Muscle layer of colon (tissue), 2 donors: ENCODE measurements at regions not wholly inside any gene's neighbourhood (a gene's known extent, or its start where the extent isn't known, plus 50 kb on each side); places are given as distances from the start of the nearest gene placed in this dataset.

Experiments
- H3K27ac ChIP-seq: one replicate; pipeline ENCODE4 v1.7.0; 2013; ENCODE audit warnings: low read depth, mild to moderate bottlenecking, low read length, moderate library complexity
- H3K27me3 ChIP-seq, 2 donors: one replicate each; pipeline ENCODE4 v1.7.0; 2013; ENCODE audit warnings: low read length in 2 of 2, mild to moderate bottlenecking in 2 of 2; ENCODE audit not compliant: insufficient read depth in 2 of 2, control insufficient read depth in 1 of 2
- H3K36me3 ChIP-seq: one replicate; pipeline ENCODE4 v1.7.0; 2013; ENCODE audit warnings: mild to moderate bottlenecking, low read length; ENCODE audit not compliant: insufficient read depth
- H3K4me1 ChIP-seq: one replicate; pipeline ENCODE4 v1.7.0; 2013; ENCODE audit warnings: mild to moderate bottlenecking, low read length; ENCODE audit not compliant: insufficient read depth
- H3K4me3 ChIP-seq, 2 donors: one replicate each; pipeline ENCODE4 v1.7.0; 2013; ENCODE audit warnings: low read length in 2 of 2, low read depth in 1 of 2, mild to moderate bottlenecking in 1 of 2, moderate library complexity in 1 of 2
- H3K9ac ChIP-seq: one replicate; pipeline ENCODE4 v1.7.0; 2013; ENCODE audit warnings: low read length
- H3K9me3 ChIP-seq: one replicate; pipeline ENCODE4 v1.7.0; 2013; ENCODE audit warnings: mild to moderate bottlenecking, low read length
- donor health status: abdominal sarcoma.
- donor health status: Adenocarcinoma of cecum.

GRCh38 chr11:116517584-116517983, 255.2 kb downstream of the BUD13 start:
- Histone ChIP-seq H3K27ac (no peak overlapping the region), H3K4me1 (no peaks in the 10 kb centered on the region), H3K4me3 (no peak overlapping the region), H3K9me3 (no peaks in the 10 kb centered on the region), H3K27me3 (peaks cover 0 to 11% of the 10 kb centered on the region in 2 donors), H3K9ac (no peak overlapping the region), H3K36me3 (no peaks in the 10 kb centered on the region)

- H3K27ac ChIP-seq = no peak overlapping the region
- H3K9me3 ChIP-seq = no peaks in the 10 kb centered on the region
- no peak overlapping the region for H3K4me3 ChIP-seq
- H3K36me3 ChIP-seq = no peaks in the 10 kb centered on the region
- peaks cover 0 to 15% of the 10 kb centered on the region in 2 donors for H3K27me3 ChIP-seq
- no peaks in the 10 kb centered on the region for H3K4me1 ChIP-seq
- no peak overlapping the region for H3K9ac ChIP-seq
Measured at GRCh38 chr11:116517077-116517476, 255.7 kb downstream of the BUD13 start.

GRCh38 chr11:116515664-116516184, 257.1 kb downstream of the BUD13 start:
- Histone ChIP-seq H3K27ac (no peak overlapping the region), H3K4me1 (no peaks in the 10 kb centered on the region), H3K27me3 (peaks cover 0 to 15% of the 10 kb centered on the region in 2 donors), H3K4me3 (no peak overlapping the region), H3K9ac (no peak overlapping the region), H3K9me3 (no peaks in the 10 kb centered on the region), H3K36me3 (no peaks in the 10 kb centered on the region)

GRCh38 chr11:116513894-116514293, 258.9 kb downstream of the BUD13 start:
- H3K4me1 ChIP-seq = no peaks in the 10 kb centered on the region
- no peak overlapping the region for H3K4me3 ChIP-seq
- peaks cover 0 to 15% of the 10 kb centered on the region in 2 donors for H3K27me3 ChIP-seq
- no peaks in the 10 kb centered on the region for H3K36me3 ChIP-seq
- H3K9me3 ChIP-seq = no peaks in the 10 kb centered on the region
- H3K27ac ChIP-seq = no peak overlapping the region
- H3K9ac ChIP-seq = no peak overlapping the region

GRCh38 chr11:116513278-116513823, 259.4 kb downstream of the BUD13 start:
- peaks cover 0 to 15% of the 10 kb centered on the region in 2 donors for H3K27me3 ChIP-seq
- no peak overlapping the region for H3K4me3 ChIP-seq
- H3K9ac ChIP-seq = no peak overlapping the region
- H3K9me3 ChIP-seq = no peaks in the 10 kb centered on the region
- no peak overlapping the region for H3K27ac ChIP-seq
- no peaks in the 10 kb centered on the region for H3K36me3 ChIP-seq
- H3K4me1 ChIP-seq = no peaks in the 10 kb centered on the region

- Histone ChIP-seq H3K9ac (no peak overlapping the region), H3K27me3 (peaks cover 0 to 17% of the 10 kb centered on the region in 2 donors), H3K4me1 (no peaks in the 10 kb centered on the region), H3K4me3 (no peak overlapping the region), H3K9me3 (no peaks in the 10 kb centered on the region), H3K27ac (no peak overlapping the region), H3K36me3 (no peaks in the 10 kb centered on the region)
Measured at GRCh38 chr11:116512841-116513240, 259.9 kb downstream of the BUD13 start.

GRCh38 chr11:116511684-116512083, 261.1 kb downstream of the BUD13 start:
- Histone ChIP-seq H3K27me3 (peaks cover 0 to 18% of the 10 kb centered on the region in 2 donors), H3K9me3 (no peaks in the 10 kb centered on the region), H3K4me3 (no peak overlapping the region), H3K4me1 (no peaks in the 10 kb centered on the region), H3K9ac (no peak overlapping the region), H3K36me3 (no peaks in the 10 kb centered on the region), H3K27ac (no peak overlapping the region)

- H3K4me1 ChIP-seq = no peaks in the 10 kb centered on the region
Measured at GRCh38 chr11:116510886-116511650, 261.7 kb downstream of the BUD13 start.

GRCh38 chr11:116510166-116510565, 262.6 kb downstream of the BUD13 start:
- no peak overlapping the region for H3K9ac ChIP-seq
- peaks cover 3% of the 10 kb centered on the region for H3K4me1 ChIP-seq
- no peaks in the 10 kb centered on the region for H3K36me3 ChIP-seq
- no peaks in the 10 kb centered on the region for H3K9me3 ChIP-seq
- H3K4me3 ChIP-seq = no peak overlapping the region
- no peak overlapping the region for H3K27ac ChIP-seq
- H3K27me3 ChIP-seq = peaks cover 0 to 13% of the 10 kb centered on the region in 2 donors

More at GRCh38 chr11:116510886-116511650, 261.7 kb downstream of the BUD13 start:
- Histone ChIP-seq H3K9ac (no peak overlapping the region), H3K36me3 (no peaks in the 10 kb centered on the region), H3K27ac (no peak overlapping the region), H3K4me3 (no peak overlapping the region), H3K27me3 (peaks cover 0 to 18% of the 10 kb centered on the region in 2 donors), H3K9me3 (no peaks in the 10 kb centered on the region)

GRCh38 chr11:116509551-116509950, 263.2 kb downstream of the BUD13 start:
- peaks cover 0 to 13% of the 10 kb centered on the region in 2 donors for H3K27me3 ChIP-seq
- no peak overlapping the region for H3K9ac ChIP-seq
- H3K9me3 ChIP-seq = no peaks in the 10 kb centered on the region
- H3K27ac ChIP-seq = no peak overlapping the region
- H3K4me3 ChIP-seq = no peak overlapping the region
- H3K36me3 ChIP-seq = no peaks in the 10 kb centered on the region
- H3K4me1 ChIP-seq = peaks cover 3% of the 10 kb centered on the region

GRCh38 chr11:116507849-116508695, 264.7 kb downstream of the BUD13 start:
- Histone ChIP-seq H3K4me1 (peaks cover 3% of the 10 kb centered on the region), H3K9ac (no peak overlapping the region), H3K9me3 (no peaks in the 10 kb centered on the region), H3K4me3 (no peak overlapping the region), H3K36me3 (no peaks in the 10 kb centered on the region), H3K27ac (no peak overlapping the region), H3K27me3 (peaks cover 0 to 8% of the 10 kb centered on the region in 2 donors)
